ENCODE measurements at regions not wholly inside any gene's neighbourhood (a gene's known extent, or its start where the extent isn't known, plus 50 kb on each side); places are given as distances from the start of the nearest gene placed in this dataset.

- DNase-seq (ENCODE audit: extremely low read depth in 1 of 4, low spot score in 3 of 4) (peak in 1 of 4 experiments; percentile 18), FAIRE-seq (no peak), ATAC-seq (peak; percentile 58)
- WGBS (ENCODE audit: insufficient coverage, low coverage, missing lambda C conversion rate), result 0% methylated on average over 2 of the region's 2 CpGs
- H3K4me3 ChIP-seq, result no peak overlapping the region
- peaks cover 4 to 10% of the 10 kb centered on the region in 2 experiments; a peak in 3 of 5 replicates for H3K4me1 ChIP-seq (replicated peaks in 1 of 2; ENCODE audit: control insufficient read depth in 2 of 2, insufficient read depth in 2 of 2, low read length in 2 of 2)
- no peaks in the 10 kb centered on the region for H3K36me3 ChIP-seq (ENCODE audit: control insufficient read depth, insufficient read depth, low read length)
- in situ Hi-C loops (cut with MboI), result no loop called here
- BruUV-seq (replicated peaks), result no TSS peak
- H3K9me1 ChIP-seq (ENCODE audit: control insufficient read depth, insufficient read depth, low read length), result no peaks in the 10 kb centered on the region
- H3K4me2 ChIP-seq (ENCODE audit: insufficient read depth, low read length), result peak overlapping the region; percentile 34; the same call in 1 of the 2 replicates
- ChIA-PET POLR2A (no interaction called here), CTCF (ENCODE audit: low intra/inter-chr PET ratio) (no interaction called here)
- H3K79me2 ChIP-seq (ENCODE audit: control insufficient read depth, insufficient read depth, low read length), result no peaks in the 10 kb centered on the region
- intact Hi-C loops (cut with micrococcal nuclease), result no loop called here
- H3K27ac ChIP-seq (ENCODE audit: extremely low read depth, low read depth, low read length), result no peak overlapping the region
- H3K27me3 ChIP-seq (ENCODE audit: control insufficient read depth in 2 of 2, insufficient read depth in 2 of 2, low read length in 2 of 2), result no peaks in the 10 kb centered on the region
- H3K9ac ChIP-seq (ENCODE audit: insufficient read depth in 1 of 2, low read depth in 2 of 2, low read length in 2 of 2), result no peak overlapping the region
- no peaks in the 10 kb centered on the region for H4K20me1 ChIP-seq (replicated peaks; ENCODE audit: control insufficient read depth, insufficient read depth, low read length)
- peak overlapping the region; percentile 34 for H2AFZ ChIP-seq (ENCODE audit: low read depth, low read length)
- H3K9me3 ChIP-seq (replicated peaks; ENCODE audit: control insufficient read depth, insufficient read depth, low read depth, low read length), result no peaks in the 10 kb centered on the region
- peak; percentile 34; the same call in 1 of the 2 replicates for TF ChIP-seq ZNF316 (IDR thresholded peaks at IDR 0.05)
- TF ChIP-seq TAF9B (IDR thresholded peaks at IDR 0.05; ENCODE audit: partially characterized antibody), result peak; percentile 16
- TF ChIP-seq KLF6 (CRISPR knock-in tag; IDR thresholded peaks at IDR 0.05; ENCODE audit: borderline replicate concordance), result no peak
- peak; percentile 32; the same call in 1 of the 2 replicates for TF ChIP-seq ADNP (tag; IDR thresholded peaks at IDR 0.05)
- TF ChIP-seq, protein P1, sequence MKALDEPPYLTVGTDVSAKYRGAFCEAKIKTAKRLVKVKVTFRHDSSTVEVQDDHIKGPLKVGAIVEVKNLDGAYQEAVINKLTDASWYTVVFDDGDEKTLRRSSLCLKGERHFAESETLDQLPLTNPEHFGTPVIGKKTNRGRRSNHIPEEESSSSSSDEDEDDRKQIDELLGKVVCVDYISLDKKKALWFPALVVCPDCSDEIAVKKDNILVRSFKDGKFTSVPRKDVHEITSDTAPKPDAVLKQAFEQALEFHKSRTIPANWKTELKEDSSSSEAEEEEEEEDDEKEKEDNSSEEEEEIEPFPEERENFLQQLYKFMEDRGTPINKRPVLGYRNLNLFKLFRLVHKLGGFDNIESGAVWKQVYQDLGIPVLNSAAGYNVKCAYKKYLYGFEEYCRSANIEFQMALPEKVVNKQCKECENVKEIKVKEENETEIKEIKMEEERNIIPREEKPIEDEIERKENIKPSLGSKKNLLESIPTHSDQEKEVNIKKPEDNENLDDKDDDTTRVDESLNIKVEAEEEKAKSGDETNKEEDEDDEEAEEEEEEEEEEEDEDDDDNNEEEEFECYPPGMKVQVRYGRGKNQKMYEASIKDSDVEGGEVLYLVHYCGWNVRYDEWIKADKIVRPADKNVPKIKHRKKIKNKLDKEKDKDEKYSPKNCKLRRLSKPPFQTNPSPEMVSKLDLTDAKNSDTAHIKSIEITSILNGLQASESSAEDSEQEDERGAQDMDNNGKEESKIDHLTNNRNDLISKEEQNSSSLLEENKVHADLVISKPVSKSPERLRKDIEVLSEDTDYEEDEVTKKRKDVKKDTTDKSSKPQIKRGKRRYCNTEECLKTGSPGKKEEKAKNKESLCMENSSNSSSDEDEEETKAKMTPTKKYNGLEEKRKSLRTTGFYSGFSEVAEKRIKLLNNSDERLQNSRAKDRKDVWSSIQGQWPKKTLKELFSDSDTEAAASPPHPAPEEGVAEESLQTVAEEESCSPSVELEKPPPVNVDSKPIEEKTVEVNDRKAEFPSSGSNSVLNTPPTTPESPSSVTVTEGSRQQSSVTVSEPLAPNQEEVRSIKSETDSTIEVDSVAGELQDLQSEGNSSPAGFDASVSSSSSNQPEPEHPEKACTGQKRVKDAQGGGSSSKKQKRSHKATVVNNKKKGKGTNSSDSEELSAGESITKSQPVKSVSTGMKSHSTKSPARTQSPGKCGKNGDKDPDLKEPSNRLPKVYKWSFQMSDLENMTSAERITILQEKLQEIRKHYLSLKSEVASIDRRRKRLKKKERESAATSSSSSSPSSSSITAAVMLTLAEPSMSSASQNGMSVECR (CRISPR knock-in tag; IDR thresholded peaks at IDR 0.05), result no peak
- TF ChIP-seq CBFA2T2 (conservative IDR thresholded peaks at IDR 0.05), result 0 out of 2 replicates have a peak, but pooled peaks have one; percentile 22
- TF ChIP-seq FOXM1 (IDR thresholded peaks at IDR 0.05; ENCODE audit: low read depth), result 0 out of 2 replicates have a peak, but pooled peaks have one; percentile 29
- TF ChIP-seq FOXM1 (CRISPR knock-in tag; IDR thresholded peaks at IDR 0.05; ENCODE audit: low read depth), result no peak
- TF ChIP-seq SAFB (IDR thresholded peaks at IDR 0.05; ENCODE audit: borderline replicate concordance, low read depth, low read length), result no peak
- TF ChIP-seq NCOA4 (IDR thresholded peaks at IDR 0.05; ENCODE audit: partially characterized antibody), result no peak
- TF ChIP-seq COPS2 (conservative IDR thresholded peaks at IDR 0.05), result no peak
- TF ChIP-seq FOS (IDR thresholded peaks at IDR 0.05; ENCODE audit: extremely low read depth, insufficient read length), result no peak
- TF ChIP-seq, protein P2, sequence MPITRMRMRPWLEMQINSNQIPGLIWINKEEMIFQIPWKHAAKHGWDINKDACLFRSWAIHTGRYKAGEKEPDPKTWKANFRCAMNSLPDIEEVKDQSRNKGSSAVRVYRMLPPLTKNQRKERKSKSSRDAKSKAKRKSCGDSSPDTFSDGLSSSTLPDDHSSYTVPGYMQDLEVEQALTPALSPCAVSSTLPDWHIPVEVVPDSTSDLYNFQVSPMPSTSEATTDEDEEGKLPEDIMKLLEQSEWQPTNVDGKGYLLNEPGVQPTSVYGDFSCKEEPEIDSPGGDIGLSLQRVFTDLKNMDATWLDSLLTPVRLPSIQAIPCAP (CRISPR knock-in tag; IDR thresholded peaks at IDR 0.05; ENCODE audit: borderline replicate concordance), result no peak
- 0 out of 2 replicates have a peak, but pooled peaks have one; percentile 8 for TF ChIP-seq MAFG (tag; conservative IDR thresholded peaks at IDR 0.05)
- peak; percentile 38; the same call in 1 of the 2 replicates for TF ChIP-seq C11orf30 (IDR thresholded peaks at IDR 0.05; ENCODE audit: low read depth)
These were observed 240.5 kb upstream of the MAN1A1 start for GRCh38 chr6:119590066-119590465.
